ENCODE measurements at regions not wholly inside any gene's neighbourhood (a gene's known extent, or its start where the extent isn't known, plus 50 kb on each side); places are given as distances from the start of the nearest gene placed in this dataset.
A peak's percentile ranks its signal among the peaks of the same experiment; 100 is the strongest.
"Not testable (repeated sequence)": the region's sequence is repeated elsewhere in the genome, so short reads cannot be mapped to it uniquely, and the experiment has no call there.

DNA sequence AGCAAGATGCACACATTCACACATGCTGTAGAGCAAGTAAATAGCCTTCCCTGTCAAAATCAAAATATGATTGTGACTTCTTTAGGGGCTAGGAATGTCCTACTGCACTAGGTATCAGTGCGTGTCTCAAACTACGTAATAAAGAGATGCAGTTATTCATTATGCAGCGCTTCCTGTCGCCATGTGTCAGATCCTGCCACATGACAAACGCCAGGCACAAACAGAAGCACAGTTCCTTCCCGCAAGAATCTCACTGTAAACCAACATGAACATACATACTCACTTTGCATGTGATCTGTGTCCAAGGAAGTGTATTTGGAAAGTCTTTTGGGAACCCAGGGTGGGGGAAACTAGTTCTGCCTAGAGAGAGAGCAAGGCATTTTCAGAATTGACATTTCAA, 599.9 kb downstream of the RNF144A start:
- DNase-seq (ENCODE audit: low read depth in 1 of 2, low spot score in 1 of 2) = no peak

GRCh38 chr2:7517851-7518250, 600.6 kb downstream of the RNF144A start:
- no peak for DNase-seq (ENCODE audit: low read depth in 1 of 2, low spot score in 1 of 2)

DNA sequence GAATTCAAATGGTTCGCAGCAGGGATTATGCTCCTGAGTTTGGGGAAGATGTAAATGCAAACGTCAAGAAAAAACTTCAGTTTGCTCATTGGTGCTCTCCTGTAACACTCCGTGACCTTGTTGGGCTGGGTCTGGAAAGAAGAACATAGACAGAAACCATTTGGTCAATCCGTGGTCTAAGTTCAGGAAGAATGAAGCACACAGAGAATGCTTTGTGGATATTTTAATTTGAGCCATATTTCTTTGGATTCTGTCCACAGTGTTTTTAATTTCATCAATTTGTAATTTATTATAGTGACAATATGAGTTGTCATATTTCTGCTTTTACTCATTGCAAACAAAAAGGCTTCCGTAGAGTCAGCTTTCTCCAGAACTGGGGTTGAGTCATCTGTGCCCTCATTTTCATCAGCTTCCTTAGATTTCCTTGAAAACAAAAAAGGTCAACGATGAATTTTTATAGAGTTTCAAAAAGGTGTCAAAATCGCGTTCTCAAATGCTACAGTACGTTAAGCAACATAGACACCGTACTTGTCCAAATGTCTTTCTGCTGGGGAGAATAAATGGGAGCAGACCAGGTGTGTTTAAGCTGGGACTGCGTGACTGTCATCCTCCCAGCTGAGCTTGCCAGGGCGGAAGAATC, 606.4 kb downstream of the RNF144A start:
- DNase-seq (ENCODE audit: low read depth in 1 of 2, low spot score in 1 of 2) = no peak

DNA sequence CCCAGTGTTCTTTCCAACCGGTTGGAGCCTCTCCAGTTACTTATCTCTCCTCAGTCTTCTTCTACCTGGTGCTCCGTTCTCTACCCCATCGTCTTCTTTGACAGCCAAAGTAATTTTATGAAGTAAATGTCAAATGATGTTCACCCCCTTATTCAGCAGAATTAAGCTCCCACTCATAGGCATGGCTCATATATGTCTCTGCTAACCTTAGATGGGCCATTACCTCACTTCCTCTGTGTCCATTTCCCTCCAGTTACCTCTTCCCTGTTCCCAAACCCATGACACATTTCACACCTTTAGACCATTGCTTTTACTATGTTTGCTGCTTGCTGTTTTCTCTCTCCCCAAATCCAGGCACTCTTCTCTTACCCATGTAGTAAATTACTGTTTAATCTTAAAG, 607.0 kb downstream of the RNF144A start:
- DNase-seq (ENCODE audit: low read depth in 1 of 2, low spot score in 1 of 2) = no peak

DNA sequence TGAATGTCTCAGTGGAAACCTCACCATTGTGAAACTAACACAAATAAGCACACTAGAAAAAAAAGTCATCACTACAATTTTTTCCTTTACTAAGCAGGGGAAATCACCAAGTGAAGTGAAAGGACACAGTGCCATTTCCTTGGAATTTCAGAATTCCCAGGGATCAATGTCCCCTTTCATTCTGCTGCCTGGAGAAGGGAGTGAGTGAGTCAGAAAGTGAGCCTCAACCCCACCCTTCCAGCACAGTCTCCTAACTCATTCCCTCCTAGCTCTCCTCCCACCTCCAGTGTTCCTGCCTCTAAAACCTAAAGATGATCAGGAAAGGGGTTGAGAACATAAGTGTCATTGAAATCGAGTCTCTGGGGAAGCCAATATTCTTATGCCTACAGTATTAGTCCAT, 608.5 kb downstream of the RNF144A start:
- no peak for DNase-seq (ENCODE audit: low read depth in 1 of 2, low spot score in 1 of 2)

GRCh38 chr2:7527165-7527722, 610.0 kb downstream of the RNF144A start:
- DNase-seq (ENCODE audit: low read depth in 1 of 2, low spot score in 1 of 2) = no peak

DNA sequence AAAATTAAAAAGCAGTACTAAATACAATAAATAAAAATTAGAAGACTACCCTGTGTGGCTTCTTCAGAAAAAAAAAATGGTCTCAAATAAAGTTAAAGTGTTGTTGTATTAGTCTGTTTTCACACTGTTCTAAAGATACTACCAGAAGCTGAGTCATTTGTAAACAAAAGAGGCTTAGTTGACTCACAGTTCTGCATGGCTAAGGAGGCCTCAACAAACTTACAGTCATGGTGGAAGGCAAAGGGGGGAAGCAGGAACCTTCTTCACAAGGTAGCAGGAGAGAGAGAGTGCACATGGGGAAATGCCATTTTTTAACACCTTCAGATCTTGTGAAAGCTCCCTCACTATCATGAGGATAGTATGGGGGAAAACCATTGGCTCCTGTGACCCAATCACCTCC, 612.8 kb downstream of the RNF144A start:
- DNase-seq (ENCODE audit: low read depth in 1 of 2, low spot score in 1 of 2) = no peak

GRCh38 chr2:7539077-7539476, 621.9 kb downstream of the RNF144A start:
- DNase-seq (ENCODE audit: low read depth in 1 of 2, low spot score in 1 of 2) = no peak

GRCh38 chr2:7539760-7540159, 622.5 kb downstream of the RNF144A start:
- no peak for DNase-seq (ENCODE audit: low read depth in 1 of 2, low spot score in 1 of 2)

DNA sequence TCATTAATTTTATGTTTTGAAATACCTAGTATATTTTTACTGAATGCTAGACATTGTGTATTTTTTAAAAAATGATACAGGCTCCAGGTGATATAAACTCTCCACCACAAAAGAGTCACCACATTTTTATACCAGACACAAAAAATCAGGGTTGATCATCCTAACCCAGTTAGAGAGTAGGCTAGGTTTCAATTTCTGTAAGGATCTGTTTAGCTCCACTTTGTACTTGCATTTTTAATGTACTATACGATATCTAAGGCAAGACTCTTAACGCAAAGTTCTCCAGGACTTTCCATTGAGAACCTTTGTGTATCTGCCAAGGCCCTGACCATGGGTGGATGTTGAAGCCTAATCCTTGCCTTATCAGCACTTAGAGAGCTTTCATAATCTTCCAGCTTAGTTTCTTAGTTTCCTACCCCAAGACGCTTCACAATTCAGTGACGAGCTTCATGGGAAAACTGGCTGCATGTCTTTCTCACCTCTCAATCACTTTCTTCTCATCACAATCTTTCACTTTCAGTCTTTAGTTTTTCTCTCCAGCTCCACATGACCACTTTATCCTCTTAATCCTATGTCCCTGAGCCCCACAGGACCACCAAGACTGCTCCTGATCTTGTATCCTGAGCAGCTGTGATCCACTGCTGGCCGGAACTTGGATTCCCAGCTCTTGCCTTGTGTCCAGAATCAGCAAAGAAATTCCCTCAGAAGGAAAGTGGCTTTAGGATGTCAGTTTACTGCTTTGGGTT, 635.8 kb downstream of the RNF144A start:
- DNase-seq (ENCODE audit: low read depth in 1 of 2, low spot score in 1 of 2) = no peak

GRCh38 chr2:7555260-7555659, 638.0 kb downstream of the RNF144A start:
- no peak for DNase-seq (ENCODE audit: low read depth in 1 of 2, low spot score in 1 of 2)

DNA sequence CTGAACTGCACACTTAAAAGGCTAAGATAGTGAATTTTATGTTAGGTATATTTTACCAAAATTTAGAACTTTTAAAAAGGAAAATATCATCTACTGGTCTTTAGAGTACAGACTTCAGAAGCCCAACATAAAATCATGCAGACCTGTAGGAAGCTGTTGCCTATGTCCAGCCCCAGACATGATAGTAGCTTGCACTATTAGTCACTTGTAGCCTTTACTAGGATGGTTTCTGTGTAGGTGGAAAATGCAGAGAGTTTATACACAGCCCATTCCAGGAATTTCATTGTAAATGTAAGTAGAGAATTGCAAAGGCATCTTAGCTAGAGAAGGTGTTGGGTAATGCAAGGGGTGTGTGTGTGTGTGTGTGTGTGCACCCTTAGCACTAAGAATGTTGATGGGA, 640.2 kb downstream of the RNF144A start:
- no peak for DNase-seq (ENCODE audit: low read depth in 1 of 2, low spot score in 1 of 2)

DNA sequence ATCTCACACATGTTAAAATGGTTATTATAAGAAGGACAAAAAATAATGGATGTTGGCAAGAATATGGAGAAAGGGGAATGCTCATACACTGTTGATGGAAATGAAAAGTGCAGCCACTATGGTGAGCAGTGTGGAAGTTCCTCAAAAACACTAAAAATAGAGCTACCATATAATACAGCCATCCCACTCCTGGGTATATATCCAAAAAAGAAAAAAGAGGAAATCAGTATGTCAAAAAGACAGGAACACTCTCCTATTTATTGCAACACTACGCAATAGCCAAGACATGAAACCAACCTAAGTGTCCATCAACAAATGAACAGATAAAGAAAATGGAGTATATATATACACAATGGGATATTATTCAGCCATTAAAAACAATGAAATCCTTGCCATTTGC, 642.6 kb downstream of the RNF144A start:
- DNase-seq (ENCODE audit: low read depth in 1 of 2, low spot score in 1 of 2) = no peak

- DNase-seq (ENCODE audit: low read depth in 1 of 2, low spot score in 1 of 2) = no peak
Observed at GRCh38 chr2:7566382-7566881, 649.2 kb downstream of the RNF144A start.

GRCh38 chr2:7567116-7567515, 649.9 kb downstream of the RNF144A start:
- not testable (repeated sequence) for DNase-seq (ENCODE audit: low read depth in 1 of 2, low spot score in 1 of 2)

DNA sequence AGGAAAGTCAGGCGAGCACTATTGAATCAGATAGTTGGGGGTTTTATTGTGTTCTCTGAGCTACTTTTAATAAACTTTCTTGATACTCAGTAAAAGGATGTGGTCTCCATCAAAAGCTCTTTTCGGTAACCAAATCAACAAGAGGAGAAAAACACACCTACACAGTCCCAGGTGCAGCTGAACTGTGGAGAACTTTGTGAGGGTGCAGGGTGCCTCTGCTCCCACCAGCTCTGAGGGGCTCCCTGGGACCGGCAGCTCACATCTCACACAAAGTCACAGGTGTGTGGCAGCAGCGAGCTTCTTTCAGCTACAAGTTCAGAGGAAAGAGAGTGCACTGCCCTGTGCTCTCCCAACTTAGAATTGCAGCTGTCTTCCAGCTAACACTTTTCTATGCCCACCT, 650.4 kb downstream of the RNF144A start:
- peak in 1 of 2 donors; percentile 50 for DNase-seq (ENCODE audit: low read depth in 1 of 2, low spot score in 1 of 2)

GRCh38 chr2:7570247-7570646, 653.0 kb downstream of the RNF144A start:
- DNase-seq (ENCODE audit: low read depth in 1 of 2, low spot score in 1 of 2) = no peak

GRCh38 chr2:7571701-7572100, 654.5 kb downstream of the RNF144A start:
- no peak for DNase-seq (ENCODE audit: low read depth in 1 of 2, low spot score in 1 of 2)

DNA sequence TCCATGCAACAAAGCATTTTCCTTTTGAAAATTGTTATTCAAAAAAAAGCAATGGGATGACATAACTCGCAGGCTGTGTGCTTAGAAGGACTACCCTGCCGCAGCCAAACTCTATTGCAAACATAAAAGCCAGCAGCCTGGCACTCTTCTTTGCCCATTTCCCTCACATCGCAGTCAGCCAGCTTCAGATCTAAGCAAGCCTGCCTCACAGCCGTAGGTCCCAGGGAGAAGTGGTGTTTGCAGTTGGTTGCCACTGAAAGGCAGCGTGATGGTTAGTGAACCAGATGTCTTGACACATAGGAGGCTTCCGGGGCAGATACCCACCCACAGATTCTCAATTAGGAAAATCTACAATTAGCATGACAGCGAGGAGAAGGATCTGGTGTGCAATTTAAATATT, 655.2 kb downstream of the RNF144A start:
- peak in 1 of 2 donors; percentile 23 for DNase-seq (ENCODE audit: low read depth in 1 of 2, low spot score in 1 of 2)

DNA sequence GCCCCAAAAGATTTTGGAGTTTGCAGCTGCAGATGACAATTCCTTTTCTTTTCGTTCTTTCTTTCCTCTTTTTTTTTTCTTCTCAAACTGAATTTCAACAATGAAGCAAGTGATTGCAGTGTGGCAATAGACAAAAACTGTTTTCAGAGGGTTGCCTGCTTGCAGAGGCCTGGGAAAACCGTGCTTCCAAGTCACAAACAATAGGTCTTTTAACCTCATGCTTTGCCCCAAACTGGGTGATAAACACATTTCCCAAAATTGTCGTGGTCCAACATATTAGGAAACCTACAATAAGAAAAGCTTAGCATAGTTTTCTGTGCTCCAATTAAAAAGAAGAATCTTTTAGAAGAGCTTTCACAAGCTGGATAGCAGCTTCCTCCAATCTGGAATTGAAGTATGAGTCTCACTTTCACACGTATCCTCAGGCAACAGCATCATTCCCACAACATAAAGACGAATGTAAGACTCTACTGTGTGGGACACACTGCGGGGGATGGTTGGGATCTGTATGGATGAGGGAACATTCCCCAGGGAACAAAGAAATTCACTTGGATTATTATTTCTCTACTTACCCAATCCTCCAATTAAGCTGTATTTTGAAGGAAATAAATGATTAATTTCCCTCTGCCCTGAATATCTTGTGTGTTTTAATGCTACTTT, 656.1 kb downstream of the RNF144A start:
- no peak for DNase-seq (ENCODE audit: low read depth in 1 of 2, low spot score in 1 of 2)

- no peak for DNase-seq (ENCODE audit: low read depth in 1 of 2, low spot score in 1 of 2)
Observed at GRCh38 chr2:7574385-7574784, 657.2 kb downstream of the RNF144A start.

DNA sequence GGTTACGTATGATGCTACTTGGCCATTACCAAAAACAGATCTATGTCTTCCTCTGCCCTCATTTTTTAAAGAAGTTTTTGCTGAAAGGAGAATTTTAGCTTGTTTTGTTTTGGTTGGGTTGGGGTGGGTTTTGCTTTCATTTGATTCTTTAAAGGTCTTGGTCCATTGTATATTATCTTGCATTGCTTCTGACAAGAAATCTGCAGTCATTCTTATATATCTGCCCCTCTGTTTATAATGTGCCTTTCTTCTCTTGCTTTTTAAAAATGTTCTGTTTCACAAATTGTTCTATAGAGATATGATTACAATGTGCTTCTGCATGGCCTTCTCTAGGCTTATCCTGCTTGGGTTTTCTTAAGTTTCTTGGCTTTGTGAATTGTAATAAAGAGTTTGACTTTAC, 660.6 kb downstream of the RNF144A start:
- DNase-seq (ENCODE audit: low read depth in 1 of 2, low spot score in 1 of 2) = no peak
